ENCODE measurements at regions not wholly inside any gene's neighbourhood (a gene's known extent, or its start where the extent isn't known, plus 50 kb on each side); places are given as distances from the start of the nearest gene placed in this dataset.
"Not testable (repeated sequence)": the region's sequence is repeated elsewhere in the genome, so short reads cannot be mapped to it uniquely, and the experiment has no call there.

DNA sequence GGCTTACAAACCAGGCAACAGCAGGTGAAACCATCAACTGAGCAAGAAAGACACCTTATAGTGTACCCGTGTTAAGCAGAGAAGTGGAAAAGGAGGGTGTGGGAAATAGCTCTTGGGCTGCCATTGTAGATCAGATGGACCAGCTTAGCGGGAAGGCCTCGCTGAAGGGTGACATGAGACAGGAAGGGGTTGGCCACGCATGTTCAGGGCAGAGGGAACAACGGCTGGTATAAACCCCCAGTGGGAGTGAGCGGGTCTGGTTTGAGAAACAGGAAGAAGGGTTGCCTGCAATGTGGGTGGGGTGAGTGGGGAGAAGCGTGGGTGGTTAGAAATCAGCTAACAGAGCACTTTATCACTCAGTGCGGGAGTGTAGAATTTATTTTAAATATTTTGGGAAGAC is 852.6 kb downstream of the RPIA start:
- TF ChIP-seq, protein P1, sequence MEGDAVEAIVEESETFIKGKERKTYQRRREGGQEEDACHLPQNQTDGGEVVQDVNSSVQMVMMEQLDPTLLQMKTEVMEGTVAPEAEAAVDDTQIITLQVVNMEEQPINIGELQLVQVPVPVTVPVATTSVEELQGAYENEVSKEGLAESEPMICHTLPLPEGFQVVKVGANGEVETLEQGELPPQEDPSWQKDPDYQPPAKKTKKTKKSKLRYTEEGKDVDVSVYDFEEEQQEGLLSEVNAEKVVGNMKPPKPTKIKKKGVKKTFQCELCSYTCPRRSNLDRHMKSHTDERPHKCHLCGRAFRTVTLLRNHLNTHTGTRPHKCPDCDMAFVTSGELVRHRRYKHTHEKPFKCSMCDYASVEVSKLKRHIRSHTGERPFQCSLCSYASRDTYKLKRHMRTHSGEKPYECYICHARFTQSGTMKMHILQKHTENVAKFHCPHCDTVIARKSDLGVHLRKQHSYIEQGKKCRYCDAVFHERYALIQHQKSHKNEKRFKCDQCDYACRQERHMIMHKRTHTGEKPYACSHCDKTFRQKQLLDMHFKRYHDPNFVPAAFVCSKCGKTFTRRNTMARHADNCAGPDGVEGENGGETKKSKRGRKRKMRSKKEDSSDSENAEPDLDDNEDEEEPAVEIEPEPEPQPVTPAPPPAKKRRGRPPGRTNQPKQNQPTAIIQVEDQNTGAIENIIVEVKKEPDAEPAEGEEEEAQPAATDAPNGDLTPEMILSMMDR (IDR thresholded peaks at IDR 0.05), result not testable (repeated sequence)
- not testable (repeated sequence) for TF ChIP-seq POLR2A (IDR thresholded peaks at IDR 0.05)

All from testis (tissue), 2 donors.